ENCODE measurements at regions not wholly inside any gene's neighbourhood (a gene's known extent, or its start where the extent isn't known, plus 50 kb on each side); places are given as distances from the start of the nearest gene placed in this dataset.

- Histone ChIP-seq H3K4me2 (ENCODE audit: insufficient read depth, low read length) (no peak overlapping the region), H3K9me1 (replicated peaks; ENCODE audit: control insufficient read depth, extremely low read depth, insufficient read depth, low read length) (no peaks in the 10 kb centered on the region), H4K20me1 (replicated peaks; ENCODE audit: control insufficient read depth, extremely low read depth, insufficient read depth, low read length) (no peaks in the 10 kb centered on the region), H3K27ac (ENCODE audit: insufficient read depth, low read depth, low read length) (no peak overlapping the region), H3K9me3 (replicated peaks; ENCODE audit: control insufficient read depth, insufficient read depth, low read length) (no peaks in the 10 kb centered on the region), H2AFZ (ENCODE audit: low read depth, low read length) (no peak overlapping the region), H3K79me2 (ENCODE audit: control insufficient read depth, insufficient read depth, low read length) (no peaks in the 10 kb centered on the region), H3K27me3 (ENCODE audit: control insufficient read depth in 2 of 2, insufficient read depth in 2 of 2, low read length in 2 of 2) (no peaks in the 10 kb centered on the region), H3K36me3 (ENCODE audit: control insufficient read depth in 2 of 2, extremely low read depth in 1 of 2, insufficient read depth in 2 of 2, low read length in 2 of 2) (no peaks in the 10 kb centered on the region), H3K4me3 (replicated peaks in 1 of 3; ENCODE audit: insufficient read depth in 1 of 3, low read depth in 1 of 3, low read length in 3 of 3) (no peak overlapping the region), H3K9ac (replicated peaks; ENCODE audit: extremely low read depth, insufficient read depth, low read length) (no peak overlapping the region), H3K4me1 (ENCODE audit: control insufficient read depth, extremely low read depth, insufficient read depth, low read length) (no peaks in the 10 kb centered on the region)
- intact Hi-C loops (cut with micrococcal nuclease), result no loop called here
- ChIA-PET POLR2A (no interaction called here), CTCF (no interaction called here)
- BruUV-seq (replicated peaks), result no TSS peak
- TF ChIP-seq MAX (IDR thresholded peaks at IDR 0.05; ENCODE audit: insufficient read depth, insufficient read length), result no peak
- TF ChIP-seq CTCF (IDR thresholded peaks at IDR 0.05; ENCODE audit: extremely low read depth in 1 of 2, insufficient read depth in 1 of 2, low read depth in 1 of 2, low read length in 2 of 2), result no peak
- no peak for TF ChIP-seq MYC (IDR thresholded peaks at IDR 0.05; ENCODE audit: low read depth, low read length)
- no peak for TF ChIP-seq FOS (IDR thresholded peaks at IDR 0.05; ENCODE audit: borderline replicate concordance, insufficient read depth, low read length)
- TF ChIP-seq JUN (IDR thresholded peaks at IDR 0.05; ENCODE audit: borderline replicate concordance, insufficient read depth, insufficient read length, low read depth), result no peak
- no peak for TF ChIP-seq GATA2 (IDR thresholded peaks at IDR 0.05; ENCODE audit: insufficient read depth, insufficient read length, low read depth, low read length)
- no peak for TF ChIP-seq POLR2A (IDR thresholded peaks at IDR 0.05; ENCODE audit: low read depth, low read length)
- TF ChIP-seq EZH2 (IDR thresholded peaks at IDR 0.05; ENCODE audit: borderline replicate concordance, low read depth, low read length, severe bottlenecking), result no peak
- dilution Hi-C loops (cut with MboI; ENCODE audit: extremely low pct_ligation_motif_present, low sequenced_read_pairs), result no loop called here
- DNase-seq (ENCODE audit: low read depth, low spot score), result no peak
- FAIRE-seq, result no peak
Measured at GRCh38 chr18:47571957-47572356, 320.5 kb upstream of the SKOR2 start.
